HepG2 (cell line): ENCODE measurements at regions not wholly inside any gene's neighbourhood (a gene's known extent, or its start where the extent isn't known, plus 50 kb on each side); places are given as distances from the start of the nearest gene placed in this dataset.

ENCODE experiments used
- ATAC-seq: fragments of 200-7000 bp; cut with Tn5 transposase; 3 replicates; pipeline ENCODE4 v1.9.1; 2020; ENCODE audit warnings: mild to moderate bottlenecking, moderate library complexity
- BruUV-seq: library from RNA; stranded (reverse); fragments of 400-500 nt; replicated peaks from 2 replicates; lab custom pipeline; 2021; lab: Mats Ljungman, UMichigan
- CTCF ChIA-PET: fragments of 300-600 bp; formaldehyde crosslinking; extraction: SDS; loops from one replicate; lab custom pipeline; 2021; ENCODE audit warnings: low total read pairs, inconsistent platforms, low intra/inter-chr PET ratio; lab: Yijun Ruan, JAX
- POLR2A ChIA-PET: fragments of 350-600 bp; sonication (Branson Sonifier 250); formaldehyde crosslinking; loops from one replicate; lab custom pipeline; 2020; ENCODE audit warnings: antibody characterized with exemption, inconsistent platforms; lab: Yijun Ruan, JAX
- DNase-seq: peaks from one replicate; pipeline ENCODE4 v3.0.0-alpha.2; 2015; ENCODE audit warnings: low spot score
- FAIRE-seq: peaks from 3 replicates; lab custom pipeline; 2011; peaks lifted over from hg19 to GRCh38; lab: Jason Lieb, UNC
- H2AFZ ChIP-seq: one replicate; pipeline ENCODE4 v1.6.1; 2011; ENCODE audit warnings: low read length, inconsistent platforms
- H3K27ac ChIP-seq: fragments of 300-600 bp; 3 replicates; pipeline ENCODE4 v1.8.0; 2011; ENCODE audit warnings: mixed run types, mild to moderate bottlenecking, mixed read lengths, low read length, inconsistent platforms; ENCODE audit not compliant: insufficient read depth; ENCODE audit errors: extremely low read length
- H3K27me3 ChIP-seq, 2 experiments: fragments of 200-600 bp in 1 of 2; 2 replicates in 1 of 2; 3 replicates in 1 of 2; pipeline versions ENCODE4 v1.6.0 to v1.8.0; 2011; ENCODE audit warnings: low read length in 2 of 2, mild to moderate bottlenecking in 2 of 2, moderate library complexity in 2 of 2, inconsistent platforms in 1 of 2; ENCODE audit not compliant: insufficient read depth in 2 of 2, control insufficient read depth in 1 of 2
- H3K36me3 ChIP-seq, 2 experiments: fragments of 200-600 bp in 1 of 2; replicated peaks in 1 of 2; 2 replicates in 1 of 2; 3 replicates in 1 of 2; pipeline versions ENCODE4 v1.5.1 to v1.8.0; 2011; ENCODE audit warnings: low read length in 2 of 2, inconsistent platforms in 1 of 2; ENCODE audit not compliant: insufficient read depth in 2 of 2, control insufficient read depth in 1 of 2
- H3K4me1 ChIP-seq: 2 replicates; pipeline ENCODE4 v1.5.1; 2012; ENCODE audit warnings: low read length, inconsistent platforms; ENCODE audit not compliant: insufficient read depth
- H3K4me2 ChIP-seq: 2 replicates; pipeline ENCODE4 v1.6.0; 2011; ENCODE audit warnings: low read depth, low read length, inconsistent platforms
- H3K4me3 ChIP-seq, 3 experiments: fragments of 200-600 bp in 1 of 3; sonication (generic), shearing (Covaris generic) in 1 of 3; replicated peaks in 1 of 3; 2 replicates each; pipeline ENCODE4 v1.5.1; 2011 to 2016; ENCODE audit warnings: low read length in 3 of 3, inconsistent platforms in 2 of 3, low read depth in 2 of 3, mild to moderate bottlenecking in 2 of 3, control low read depth in 1 of 3, mixed read lengths in 1 of 3; ENCODE audit not compliant: insufficient read depth in 1 of 3
- H3K79me2 ChIP-seq: one replicate; pipeline ENCODE4 v1.6.1; 2011; ENCODE audit warnings: low read length, inconsistent platforms; ENCODE audit not compliant: insufficient read depth
- H3K9ac ChIP-seq: 2 replicates; pipeline ENCODE4 v1.6.0; 2011; ENCODE audit warnings: mild to moderate bottlenecking, low read depth, low read length, inconsistent platforms; ENCODE audit not compliant: insufficient read depth
- H3K9me3 ChIP-seq: 2 replicates; pipeline ENCODE4 v1.5.1; 2012; ENCODE audit warnings: mild to moderate bottlenecking, low read length
- H4K20me1 ChIP-seq: 2 replicates; pipeline ENCODE4 v1.6.0; 2011; ENCODE audit warnings: inconsistent platforms, mild to moderate bottlenecking, low read length, moderate library complexity; ENCODE audit not compliant: insufficient read depth
- BRCA1 ChIP-seq: sonication (generic); formaldehyde crosslinking; IDR thresholded peaks from 2 replicates; pipeline ENCODE4 v1.4.0; 2020; ENCODE audit warnings: missing genetic modification reagents
- BRF2 ChIP-seq: sonication (generic); formaldehyde crosslinking; IDR thresholded peaks from 2 replicates; pipeline ENCODE4 v1.8.1; 2022; ENCODE audit warnings: mild to moderate bottlenecking, missing genetic modification reagents
- JUN ChIP-seq: sonication (generic); formaldehyde crosslinking; IDR thresholded peaks from 2 replicates; pipeline ENCODE4 v1.4.0; 2020; ENCODE audit warnings: mild to moderate bottlenecking, missing genetic modification reagents
- MAFK ChIP-seq, 2 experiments: IDR thresholded peaks in 1 of 2; conservative IDR thresholded peaks in 1 of 2; 2 replicates each; pipeline ENCODE4 v1.6.1; 2011; ENCODE audit warnings: improper control_type of control experiment in 2 of 2, low read length in 2 of 2
- RBM39 ChIP-seq: fragments of 200-400 bp; formaldehyde crosslinking; IDR thresholded peaks from one replicate; pipeline ENCODE4 v1.6.1; 2018; ENCODE audit warnings: antibody characterized with exemption, mild to moderate bottlenecking, low read depth, low read length; ENCODE audit not compliant: poor library complexity, severe bottlenecking
- SOX13 ChIP-seq, 3 experiments: fragments of 450-650 bp in 1 of 3; sonication (generic) in 1 of 3; formaldehyde crosslinking in 1 of 3; IDR thresholded peaks in 2 of 3; conservative IDR thresholded peaks in 1 of 3; 2 replicates each; pipeline versions ENCODE4 v1.5.0 to v1.6.1; 2016 to 2020; ENCODE audit warnings: antibody characterized with exemption in 1 of 3, mild to moderate bottlenecking in 1 of 3, missing compliant biosample characterization in 1 of 3, missing genetic modification reagents in 1 of 3, moderate library complexity in 1 of 3
- SP4 ChIP-seq: sonication (generic); formaldehyde crosslinking; IDR thresholded peaks from 2 replicates; pipeline ENCODE4 v1.8.1; 2023; ENCODE audit warnings: mild to moderate bottlenecking, missing genetic modification reagents
- TFDP1 ChIP-seq: IDR thresholded peaks from 2 replicates; pipeline ENCODE4 v1.6.1; 2016; ENCODE audit warnings: missing compliant biosample characterization, missing genetic modification reagents, borderline replicate concordance
- ZFP36L1 ChIP-seq: sonication (generic); formaldehyde crosslinking; IDR thresholded peaks from 2 replicates; pipeline ENCODE4 v1.8.0; 2022; ENCODE audit warnings: mild to moderate bottlenecking, missing genetic modification reagents, moderate library complexity
- ZNF124 ChIP-seq: sonication (generic); formaldehyde crosslinking; IDR thresholded peaks from 2 replicates; pipeline ENCODE4 v1.4.0; 2020; ENCODE audit warnings: missing genetic modification reagents
- ZNF362 ChIP-seq: sonication (generic); formaldehyde crosslinking; IDR thresholded peaks from 2 replicates; pipeline ENCODE4 v1.4.0; 2020; ENCODE audit warnings: missing genetic modification reagents, mild to moderate bottlenecking, borderline replicate concordance
- WGBS: methylation state at CpG from one replicate; pipeline ENCODE4 v1.1.6; 2017; ENCODE audit warnings: low lambda C conversion rate; 5-methylcytosine and 5-hydroxymethylcytosine counted together
- in situ Hi-C: cut with HindIII; loops from 2 replicates; pipeline ENCODE4 v1.10.0; 2017; ENCODE audit warnings: low pct_unique_long_range_greater_than_20kb; ENCODE audit not compliant: extremely low pct_ligation_motif_present
- intact Hi-C: fragments of 100-400 bp; cut with micrococcal nuclease; formaldehyde crosslinking; loops from one replicate; pipeline ENCODE4 v1.10.0; 2022; ENCODE audit not compliant: unreplicated experiment

- WGBS, result 0% methylated on average over 1 of the region's 2 CpGs
- Histone ChIP-seq H4K20me1 (no peaks in the 10 kb centered on the region), H2AFZ (no peak overlapping the region), H3K36me3 (no peaks in the 10 kb centered on the region), H3K4me2 (no peak overlapping the region), H3K9ac (no peak overlapping the region), H3K9me3 (peaks cover 76% of the 10 kb centered on the region), H3K4me1 (no peaks in the 10 kb centered on the region), H3K27me3 (no peaks in the 10 kb centered on the region), H3K79me2 (no peaks in the 10 kb centered on the region), H3K4me3 (no peak overlapping the region), H3K27ac (no peak overlapping the region)
- ChIA-PET POLR2A (no interaction called here), CTCF (no interaction called here)
- DNase-seq (no peak), FAIRE-seq (no peak), ATAC-seq (no peak)
- TF ChIP-seq ZNF362 (CRISPR knock-in tag) (no peak), RBM39 (no peak), SOX13 (IDR thresholded peaks at IDR 0.05) (no peak), SOX13 (CRISPR knock-in tag; conservative IDR thresholded peaks at IDR 0.05 in 1 of 2, IDR thresholded peaks at IDR 0.05 in 1 of 2) (no peak), BRF2 (CRISPR knock-in tag) (no peak), ZFP36L1 (CRISPR knock-in tag) (no peak), SP4 (CRISPR knock-in tag) (no peak), ZNF124 (CRISPR knock-in tag) (no peak), JUN (no peak), BRCA1 (CRISPR knock-in tag) (no peak), TFDP1 (CRISPR knock-in tag) (no peak), MAFK (conservative IDR thresholded peaks at IDR 0.05 in 1 of 2, IDR thresholded peaks at IDR 0.05 in 1 of 2; ENCODE audit: low read length in 2 of 2) (no peak)
- in situ Hi-C loops, result no loop called here
- intact Hi-C loops, result no loop called here
- no TSS peak for BruUV-seq
Observed at GRCh38 chr3:19668163-19668562, 265.9 kb downstream of the EFHB start.
